ENCODE measurements at regions not wholly inside any gene's neighbourhood (a gene's known extent, or its start where the extent isn't known, plus 50 kb on each side); places are given as distances from the start of the nearest gene placed in this dataset.
A peak's percentile ranks its signal among the peaks of the same experiment; 100 is the strongest.
"Not testable (repeated sequence)": the region's sequence is repeated elsewhere in the genome, so short reads cannot be mapped to it uniquely, and the experiment has no call there.

GRCh38 chrX:74085642-74086236, 218.2 kb upstream of the ZCCHC13 start:
- DNase-seq (ENCODE audit: low read depth in 1 of 2, low spot score in 1 of 2), result no peak

DNA sequence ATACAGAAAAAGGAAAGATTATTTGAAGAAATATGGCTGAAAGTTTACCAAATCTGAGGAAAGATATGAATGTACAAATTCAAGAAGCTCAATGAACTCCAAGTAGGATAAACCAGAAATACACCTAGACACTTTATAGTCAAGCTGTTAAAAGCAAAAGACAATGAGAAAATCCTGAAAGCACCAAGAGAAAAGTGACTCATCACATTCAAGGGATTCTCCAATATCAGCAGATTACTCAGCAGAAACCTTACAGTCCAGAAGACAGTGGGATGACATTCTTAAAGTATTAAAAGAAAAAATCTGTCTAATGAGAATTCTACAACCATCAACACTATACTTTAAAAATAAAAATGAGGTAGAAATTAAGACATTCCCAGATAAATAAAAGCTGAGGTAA, 223.8 kb upstream of the ZCCHC13 start:
- DNase-seq (ENCODE audit: low read depth in 1 of 2, low spot score in 1 of 2), result no peak

DNA sequence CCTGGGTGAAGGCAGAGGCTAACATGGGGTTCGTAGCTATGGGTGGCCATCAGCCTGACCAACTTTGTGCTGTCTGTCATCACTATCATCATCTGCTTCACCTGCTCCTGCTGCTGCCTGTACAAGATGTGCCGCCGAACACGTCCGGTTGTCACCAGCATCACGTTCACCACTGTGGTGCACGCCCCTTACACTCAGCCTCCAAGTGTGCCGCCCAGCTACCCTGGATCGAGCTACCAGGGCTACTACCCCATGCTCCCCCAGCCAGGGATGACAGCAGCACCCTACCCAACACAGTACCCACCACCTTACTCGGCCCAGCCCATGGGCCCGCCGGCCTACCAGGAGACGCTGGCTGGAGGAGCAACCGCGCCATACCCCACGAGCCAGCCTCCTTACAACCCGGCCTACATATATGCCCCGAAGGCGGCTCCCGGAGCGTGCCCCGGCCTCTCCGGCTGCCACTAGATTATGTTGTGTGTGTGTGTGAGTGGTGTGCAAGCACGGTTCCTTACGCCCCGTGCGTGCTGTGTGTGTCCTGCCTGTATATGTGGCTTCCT, 213.4 kb upstream of the XIST start:
- no peak for DNase-seq (ENCODE audit: low read depth in 1 of 2, low spot score in 1 of 2)

GRCh38 chrX:74063426-74064155, 211.1 kb upstream of the XIST start:
- DNase-seq (ENCODE audit: low read depth in 1 of 2, low spot score in 1 of 2), result no peak

- DNase-seq (ENCODE audit: low read depth in 1 of 2, low spot score in 1 of 2), result no peak
Measured at GRCh38 chrX:74061879-74062278, 209.4 kb upstream of the XIST start.

DNA sequence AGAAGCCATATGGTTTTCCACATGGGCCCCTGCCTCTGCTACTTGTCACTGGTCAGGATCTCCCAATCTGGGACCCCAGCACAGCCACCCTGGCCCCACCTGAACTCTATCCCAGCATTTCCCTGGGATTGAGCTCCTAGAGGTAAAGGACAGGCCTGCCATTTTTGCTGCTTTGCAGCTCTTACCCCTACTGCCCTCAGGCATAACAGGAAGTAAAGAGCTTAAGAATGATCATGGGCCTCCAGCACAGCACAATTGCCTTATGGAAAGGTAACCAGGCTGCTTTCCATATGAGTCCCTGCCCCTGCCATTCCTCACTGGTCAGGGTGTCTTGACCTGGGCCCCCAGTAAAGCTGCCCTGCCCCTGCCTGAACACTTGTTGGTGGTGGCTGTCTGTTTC, 196.6 kb upstream of the XIST start:
- DNase-seq (ENCODE audit: low read depth in 1 of 2, low spot score in 1 of 2), result no peak

GRCh38 chrX:74034066-74034465, 181.6 kb upstream of the XIST start:
- not testable (repeated sequence) for DNase-seq (ENCODE audit: low read depth in 1 of 2, low spot score in 1 of 2)

GRCh38 chrX:74031527-74031926, 179.0 kb upstream of the XIST start:
- DNase-seq (ENCODE audit: low read depth in 1 of 2, low spot score in 1 of 2), result not testable (repeated sequence)

DNA sequence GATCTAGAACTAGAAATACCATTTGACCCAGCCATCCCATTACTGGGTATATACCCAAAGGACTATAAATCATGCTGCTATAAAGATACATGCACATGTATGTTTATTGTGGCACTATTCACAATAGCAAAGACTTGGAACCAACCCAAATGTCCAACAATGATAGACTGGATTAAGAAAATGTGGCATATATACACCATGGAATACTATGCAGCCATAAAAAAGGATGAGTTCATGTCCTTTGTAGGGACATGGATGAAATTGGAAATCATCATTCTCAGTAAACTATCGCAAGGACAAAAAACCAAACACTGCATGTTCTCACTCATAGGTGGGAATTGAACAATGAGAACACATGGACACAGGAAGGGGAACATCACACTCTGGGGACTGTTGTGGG, 178.3 kb upstream of the XIST start:
- DNase-seq (ENCODE audit: low read depth in 1 of 2, low spot score in 1 of 2), result not testable (repeated sequence)

DNA sequence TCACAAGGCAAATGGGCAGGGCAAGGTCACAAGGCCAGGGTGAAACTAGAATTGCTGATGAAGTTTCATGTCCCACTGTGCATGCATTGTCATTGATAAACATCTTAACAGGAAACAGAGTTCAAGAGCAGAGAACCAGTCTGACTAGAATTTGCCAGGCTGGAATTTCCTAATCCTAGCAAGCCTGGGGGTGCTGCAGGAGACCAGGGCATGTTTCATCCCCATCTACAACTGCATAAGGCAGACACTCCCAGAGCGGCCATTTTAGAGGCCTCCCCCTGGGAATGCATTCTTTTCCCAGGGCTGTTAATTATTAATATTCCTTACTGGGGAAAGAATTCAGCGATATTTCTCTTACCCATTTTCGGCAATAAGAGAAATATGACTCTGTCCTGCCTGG, 172.6 kb upstream of the XIST start:
- not testable (repeated sequence) for DNase-seq (ENCODE audit: low read depth in 1 of 2, low spot score in 1 of 2)

- no peak for DNase-seq (ENCODE audit: low read depth in 1 of 2, low spot score in 1 of 2)
Measured at GRCh38 chrX:74023203-74023602, 170.7 kb upstream of the XIST start.

DNA sequence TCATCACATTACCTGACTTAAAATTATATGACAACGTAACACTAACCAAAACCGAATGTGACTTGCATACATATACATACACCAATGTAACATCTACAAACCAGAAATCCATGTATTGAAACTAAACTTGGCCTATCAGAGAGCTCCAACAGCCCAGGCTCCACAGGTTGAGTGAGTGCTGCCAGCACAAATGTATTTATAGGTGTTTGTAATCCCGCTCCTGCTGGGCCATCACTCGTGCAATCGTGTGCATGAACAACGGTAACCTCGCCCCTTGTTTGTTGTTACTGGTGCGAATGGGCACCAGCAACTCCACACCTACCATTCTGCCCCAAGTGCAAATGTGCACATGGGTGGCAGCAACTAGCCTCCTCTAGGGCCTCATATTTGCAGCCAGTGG, 165.7 kb upstream of the XIST start:
- DNase-seq (ENCODE audit: low read depth in 1 of 2, low spot score in 1 of 2), result no peak

GRCh38 chrX:74015379-74016019, 163.0 kb upstream of the XIST start:
- DNase-seq (ENCODE audit: low read depth in 1 of 2, low spot score in 1 of 2), result peak; percentile 6 to 46

GRCh38 chrX:74009041-74009440, 156.5 kb upstream of the XIST start:
- no peak for DNase-seq (ENCODE audit: low read depth in 1 of 2, low spot score in 1 of 2)

DNA sequence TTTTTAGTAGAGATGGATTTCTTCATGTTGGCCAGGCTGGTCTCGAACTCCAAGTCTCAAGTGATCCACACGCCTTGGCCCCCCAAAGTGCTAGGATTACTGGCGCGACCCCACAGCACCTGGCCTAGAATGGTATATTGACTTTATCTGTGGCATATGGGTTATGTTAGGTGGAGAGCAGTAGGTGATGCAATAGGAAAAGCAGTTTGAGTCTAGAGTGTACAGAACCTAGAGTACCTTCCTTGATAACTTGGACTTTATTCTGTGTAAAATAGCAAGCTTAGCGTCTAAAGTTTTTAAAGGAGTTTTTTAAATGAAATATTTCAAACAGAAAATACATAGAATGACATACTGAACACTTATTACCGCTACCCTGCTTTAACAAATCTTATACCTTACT, 139.5 kb upstream of the XIST start:
- DNase-seq (ENCODE audit: low read depth in 1 of 2, low spot score in 1 of 2), result no peak

DNA sequence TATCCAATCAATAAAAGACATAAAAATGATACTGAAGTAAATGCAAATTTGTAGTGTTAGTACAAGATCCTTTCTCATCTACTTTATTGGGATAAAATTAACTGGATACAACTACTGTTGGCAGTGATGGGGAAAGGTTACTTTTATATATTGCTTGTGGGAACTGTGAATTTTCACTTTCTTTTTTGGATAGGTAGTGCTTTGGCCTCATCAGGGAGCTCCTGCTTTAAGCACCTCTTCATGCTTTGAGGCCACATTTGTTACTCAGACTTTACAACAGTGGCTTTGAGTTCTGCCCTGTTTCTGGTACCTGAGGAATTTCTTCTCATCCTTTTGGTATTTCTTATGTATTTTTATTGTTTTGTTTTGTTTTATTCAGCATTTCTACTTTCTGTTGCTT, 134.7 kb upstream of the XIST start:
- no peak for DNase-seq (ENCODE audit: low read depth in 1 of 2, low spot score in 1 of 2)

DNA sequence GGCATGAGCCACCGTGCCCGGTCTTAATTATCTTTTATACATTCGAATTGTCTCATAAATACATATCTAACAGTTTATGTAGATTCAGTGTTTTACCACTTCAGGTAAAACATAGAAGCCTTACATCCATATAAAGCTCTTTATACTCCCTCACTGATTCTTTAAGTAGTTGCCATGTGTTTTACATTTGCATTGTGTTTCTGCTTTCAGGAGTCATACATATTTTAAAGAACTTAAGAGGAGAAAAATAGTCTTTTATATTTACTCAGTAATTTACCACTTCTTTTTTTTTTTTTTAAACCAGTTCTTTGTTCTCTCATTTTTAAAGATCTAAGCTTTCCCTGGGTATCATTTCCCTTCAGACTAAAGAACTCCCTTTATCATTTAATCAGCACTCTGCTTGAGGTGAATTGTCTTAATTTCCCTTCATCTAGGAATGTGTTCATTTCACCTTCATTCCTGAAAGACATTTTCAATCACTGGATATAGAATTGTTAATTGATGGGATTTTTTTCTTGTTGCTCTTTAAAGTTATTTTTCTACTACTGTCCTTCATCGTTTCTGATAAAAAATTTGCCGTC, 127.1 kb upstream of the XIST start:
- DNase-seq (ENCODE audit: low read depth in 1 of 2, low spot score in 1 of 2), result no peak

GRCh38 chrX:73977542-73978169, 125.1 kb upstream of the XIST start:
- peak in 1 of 2 donors; percentile 1 for DNase-seq (ENCODE audit: low read depth in 1 of 2, low spot score in 1 of 2)

DNA sequence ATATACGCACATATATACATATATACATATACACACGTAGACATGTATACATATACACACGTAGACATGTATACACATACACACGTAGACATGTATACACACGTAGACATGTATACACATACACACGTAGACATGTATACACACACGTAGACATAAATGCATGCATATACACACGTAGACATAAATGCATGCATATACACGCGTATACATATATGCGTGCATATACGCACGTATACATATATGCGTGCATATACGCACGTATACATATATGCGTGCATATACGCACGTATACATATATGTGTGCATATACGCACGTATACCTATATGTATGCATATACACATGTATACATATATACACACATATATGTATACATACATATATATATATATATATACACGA, 114.9 kb upstream of the XIST start:
- DNase-seq (ENCODE audit: low read depth in 1 of 2, low spot score in 1 of 2), result not testable (repeated sequence)

DNA sequence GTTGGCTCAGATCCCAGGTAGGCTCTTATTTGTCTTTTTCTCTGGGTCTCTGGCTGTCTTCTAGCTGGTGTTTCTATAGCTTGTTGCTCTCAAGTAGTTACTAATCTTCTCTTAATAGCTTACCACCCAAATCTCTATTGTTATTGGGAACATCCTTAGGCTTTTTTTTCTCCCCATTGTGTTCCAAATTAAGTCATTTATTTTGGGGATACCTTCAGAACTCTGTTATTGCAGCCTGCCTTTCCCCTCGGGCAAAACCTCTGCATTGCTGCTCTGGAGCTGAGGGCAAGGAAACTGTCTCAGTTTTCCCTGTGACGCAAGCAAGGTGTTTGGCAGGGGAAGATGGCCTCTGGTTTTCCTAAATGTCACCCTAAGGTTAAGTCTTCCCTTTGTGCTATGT, 113.3 kb upstream of the XIST start:
- no peak for DNase-seq (ENCODE audit: low read depth in 1 of 2, low spot score in 1 of 2)

DNA sequence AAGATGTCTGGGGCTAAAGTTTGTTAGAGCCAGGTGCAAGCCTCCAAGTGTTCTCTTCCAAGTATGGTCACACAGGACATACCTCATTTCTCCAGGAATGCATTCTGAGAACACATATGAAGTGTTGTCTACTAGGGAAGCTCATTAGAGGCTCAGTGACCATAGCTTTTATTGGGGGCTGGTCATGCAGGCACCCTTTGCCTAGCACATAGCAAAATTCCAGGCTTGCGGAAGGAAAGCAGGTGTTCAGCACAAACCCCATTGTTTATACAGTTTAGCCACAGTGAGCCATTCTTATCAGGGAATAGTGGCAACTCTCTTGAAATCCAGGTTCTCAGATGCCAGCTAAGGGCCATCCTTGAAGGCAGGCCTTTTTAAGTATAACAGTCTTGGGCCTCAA, 112.1 kb upstream of the XIST start:
- DNase-seq (ENCODE audit: low read depth in 1 of 2, low spot score in 1 of 2), result no peak

All from activated CD4-positive, alpha-beta T cell treated with anti-CD3 and anti-CD28 coated beads, Interleukin-2, amount 50 U/mL, for 24 hours (primary cell).